GM12878 (cell line): ENCODE measurements at regions not wholly inside any gene's neighbourhood (a gene's known extent, or its start where the extent isn't known, plus 50 kb on each side); places are given as distances from the start of the nearest gene placed in this dataset.

Experiments
- FOXK2 ChIP-seq: fragments of 450-650 bp; IDR thresholded peaks from 2 replicates; pipeline ENCODE4 v1.6.1; 2017; ENCODE audit warnings: mild to moderate bottlenecking, moderate library complexity
- FOXM1 ChIP-seq: IDR thresholded peaks from 2 replicates; pipeline ENCODE4 v1.6.1; 2012; ENCODE audit warnings: low read depth, mild to moderate bottlenecking, inconsistent platforms, low read length, moderate library complexity
- RFX5 ChIP-seq: IDR thresholded peaks from 2 replicates; pipeline ENCODE4 v1.6.1; 2011; ENCODE audit warnings: low read depth, low read length, improper control_type of control experiment
- TF ChIP-seq, protein P1 (sequence below), 3 experiments: IDR thresholded peaks in 2 of 3; conservative IDR thresholded peaks in 1 of 3; 2 replicates each; pipeline ENCODE4 v1.5.1; 2011; ENCODE audit warnings: low read depth in 3 of 3, low read length in 3 of 3, mild to moderate bottlenecking in 3 of 3, control low read depth in 2 of 3, moderate library complexity in 2 of 3, inconsistent platforms in 1 of 3, mixed read lengths in 1 of 3; ENCODE audit not compliant: control insufficient read depth in 2 of 3, insufficient read depth in 1 of 3; ENCODE audit errors: extremely low read depth in 1 of 3

- TF ChIP-seq RFX5 (no peak), FOXK2 (no peak), FOXM1 (no peak)
- TF ChIP-seq, protein P1, sequence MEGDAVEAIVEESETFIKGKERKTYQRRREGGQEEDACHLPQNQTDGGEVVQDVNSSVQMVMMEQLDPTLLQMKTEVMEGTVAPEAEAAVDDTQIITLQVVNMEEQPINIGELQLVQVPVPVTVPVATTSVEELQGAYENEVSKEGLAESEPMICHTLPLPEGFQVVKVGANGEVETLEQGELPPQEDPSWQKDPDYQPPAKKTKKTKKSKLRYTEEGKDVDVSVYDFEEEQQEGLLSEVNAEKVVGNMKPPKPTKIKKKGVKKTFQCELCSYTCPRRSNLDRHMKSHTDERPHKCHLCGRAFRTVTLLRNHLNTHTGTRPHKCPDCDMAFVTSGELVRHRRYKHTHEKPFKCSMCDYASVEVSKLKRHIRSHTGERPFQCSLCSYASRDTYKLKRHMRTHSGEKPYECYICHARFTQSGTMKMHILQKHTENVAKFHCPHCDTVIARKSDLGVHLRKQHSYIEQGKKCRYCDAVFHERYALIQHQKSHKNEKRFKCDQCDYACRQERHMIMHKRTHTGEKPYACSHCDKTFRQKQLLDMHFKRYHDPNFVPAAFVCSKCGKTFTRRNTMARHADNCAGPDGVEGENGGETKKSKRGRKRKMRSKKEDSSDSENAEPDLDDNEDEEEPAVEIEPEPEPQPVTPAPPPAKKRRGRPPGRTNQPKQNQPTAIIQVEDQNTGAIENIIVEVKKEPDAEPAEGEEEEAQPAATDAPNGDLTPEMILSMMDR (IDR thresholded peaks at IDR 0.05 in 2 of 3, conservative IDR thresholded peaks at IDR 0.05 in 1 of 3; ENCODE audit: control insufficient read depth in 2 of 3, extremely low read depth in 1 of 3, insufficient read depth in 1 of 3, low read depth in 3 of 3, low read length in 3 of 3) = no peak
Observed at GRCh38 chr1:181296180-181296579, 187.1 kb upstream of the CACNA1E start.
